ENCODE measurements at regions not wholly inside any gene's neighbourhood (a gene's known extent, or its start where the extent isn't known, plus 50 kb on each side); places are given as distances from the start of the nearest gene placed in this dataset.

DNA sequence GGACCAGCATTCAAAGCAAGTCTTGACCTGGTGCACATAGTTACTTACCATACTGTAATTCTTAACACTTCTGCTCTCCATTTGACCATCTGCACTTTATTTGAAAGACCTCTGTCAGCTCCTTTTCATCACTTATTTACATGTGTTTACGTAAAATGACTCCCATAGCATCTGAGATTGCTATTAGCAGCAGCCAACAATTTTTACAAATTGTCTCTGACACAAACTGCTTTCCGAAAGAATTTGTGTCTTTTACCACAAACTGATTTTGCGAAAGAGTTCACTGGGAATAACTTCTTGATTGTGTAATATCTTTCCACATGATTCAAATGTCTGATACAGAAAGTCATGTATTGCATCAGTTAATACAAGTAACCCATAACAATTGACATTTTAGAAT lies 144.1 kb upstream of the PEX5L start:
- H3K27ac Mint-ChIP-seq: no peak overlapping the region
- no peaks in the 10 kb centered on the region for H3K9me3 Mint-ChIP-seq (ENCODE audit: insufficient read depth)
- intact Hi-C loops (cut with micrococcal nuclease): no loop called here
- ChIA-PET POLR2A (no interaction called here), CTCF (no interaction called here)
- Histone ChIP-seq H3K4me3 (ENCODE audit: control extremely low read depth in 1 of 5, extremely low read depth in 1 of 5, insufficient read depth in 1 of 5, low read depth in 2 of 5, low read length in 4 of 5) (no peak overlapping the region), H3K4me2 (replicated peaks; ENCODE audit: low read depth, low read length, poor library complexity, severe bottlenecking) (no peak overlapping the region), H3K27ac (ENCODE audit: low read length in 2 of 2) (no peak overlapping the region), H3K4me1 (ENCODE audit: control insufficient read depth in 2 of 2, insufficient read depth in 2 of 2, low read length in 2 of 2) (no peaks in the 10 kb centered on the region), H4K20me1 (ENCODE audit: control insufficient read depth, insufficient read depth, low read length, poor library complexity, severe bottlenecking) (no peaks in the 10 kb centered on the region), H3K9ac (ENCODE audit: low read length) (no peak overlapping the region), H3K36me3 (replicated peaks in 1 of 2; ENCODE audit: control extremely low read depth in 1 of 2, control insufficient read depth in 1 of 2, extremely low read depth in 1 of 2, insufficient read depth in 2 of 2, low read length in 1 of 2) (no peaks in the 10 kb centered on the region), H2AFZ (ENCODE audit: insufficient read depth, low read depth, low read length, poor library complexity, severe bottlenecking) (no peak overlapping the region), H3K9me3 (ENCODE audit: control extremely low read depth in 1 of 3, control insufficient read depth in 2 of 3, insufficient read depth in 1 of 3, low read length in 2 of 3) (no peaks in the 10 kb centered on the region), H3K79me2 (ENCODE audit: control insufficient read depth, insufficient read depth, low read length) (no peaks in the 10 kb centered on the region), H3K27me3 (replicated peaks in 1 of 4; ENCODE audit: control extremely low read depth in 1 of 4, control insufficient read depth in 3 of 4, insufficient read depth in 4 of 4, low read length in 3 of 4) (no peaks in the 10 kb centered on the region)
- TF ChIP-seq, protein P1, sequence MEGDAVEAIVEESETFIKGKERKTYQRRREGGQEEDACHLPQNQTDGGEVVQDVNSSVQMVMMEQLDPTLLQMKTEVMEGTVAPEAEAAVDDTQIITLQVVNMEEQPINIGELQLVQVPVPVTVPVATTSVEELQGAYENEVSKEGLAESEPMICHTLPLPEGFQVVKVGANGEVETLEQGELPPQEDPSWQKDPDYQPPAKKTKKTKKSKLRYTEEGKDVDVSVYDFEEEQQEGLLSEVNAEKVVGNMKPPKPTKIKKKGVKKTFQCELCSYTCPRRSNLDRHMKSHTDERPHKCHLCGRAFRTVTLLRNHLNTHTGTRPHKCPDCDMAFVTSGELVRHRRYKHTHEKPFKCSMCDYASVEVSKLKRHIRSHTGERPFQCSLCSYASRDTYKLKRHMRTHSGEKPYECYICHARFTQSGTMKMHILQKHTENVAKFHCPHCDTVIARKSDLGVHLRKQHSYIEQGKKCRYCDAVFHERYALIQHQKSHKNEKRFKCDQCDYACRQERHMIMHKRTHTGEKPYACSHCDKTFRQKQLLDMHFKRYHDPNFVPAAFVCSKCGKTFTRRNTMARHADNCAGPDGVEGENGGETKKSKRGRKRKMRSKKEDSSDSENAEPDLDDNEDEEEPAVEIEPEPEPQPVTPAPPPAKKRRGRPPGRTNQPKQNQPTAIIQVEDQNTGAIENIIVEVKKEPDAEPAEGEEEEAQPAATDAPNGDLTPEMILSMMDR (IDR thresholded peaks at IDR 0.05): no peak
- no peak for TF ChIP-seq EZH2 (IDR thresholded peaks at IDR 0.05; ENCODE audit: borderline replicate concordance, insufficient read depth, low read depth, low read length, poor library complexity, severe bottlenecking)
- DNase-seq (no peak), ATAC-seq (ENCODE audit: low read depth) (no peak)
- H3K4me1 Mint-ChIP-seq: no peaks in the 10 kb centered on the region
- peaks cover 4% of the 10 kb centered on the region for H3K27me3 Mint-ChIP-seq
- H3K4me3 Mint-ChIP-seq: no peak overlapping the region
- WGBS (ENCODE audit: insufficient coverage): no CpG with 5 or more reads among the region's 3 CpGs

- no peak overlapping the region for H2AFZ ChIP-seq (ENCODE audit: insufficient read depth, low read depth, low read length, poor library complexity, severe bottlenecking)
- H3K4me3 Mint-ChIP-seq: no peak overlapping the region
- TF ChIP-seq EZH2 (IDR thresholded peaks at IDR 0.05; ENCODE audit: borderline replicate concordance, insufficient read depth, low read depth, low read length, poor library complexity, severe bottlenecking): no peak
- TF ChIP-seq, protein P1 (IDR thresholded peaks at IDR 0.05): no peak
- H3K27ac Mint-ChIP-seq: no peak overlapping the region
- intact Hi-C loops (cut with micrococcal nuclease): no loop called here
- H3K79me2 ChIP-seq (ENCODE audit: control insufficient read depth, insufficient read depth, low read length): no peaks in the 10 kb centered on the region
- no peaks in the 10 kb centered on the region for H3K9me3 ChIP-seq (ENCODE audit: control extremely low read depth in 1 of 3, control insufficient read depth in 2 of 3, insufficient read depth in 1 of 3, low read length in 2 of 3)
- no peaks in the 10 kb centered on the region for H4K20me1 ChIP-seq (ENCODE audit: control insufficient read depth, insufficient read depth, low read length, poor library complexity, severe bottlenecking)
- DNase-seq (no peak), ATAC-seq (ENCODE audit: low read depth) (no peak)
- ChIA-PET POLR2A (no interaction called here), CTCF (no interaction called here)
- no peaks in the 10 kb centered on the region for H3K36me3 ChIP-seq (replicated peaks in 1 of 2; ENCODE audit: control extremely low read depth in 1 of 2, control insufficient read depth in 1 of 2, extremely low read depth in 1 of 2, insufficient read depth in 2 of 2, low read length in 1 of 2)
- no peak overlapping the region for H3K4me3 ChIP-seq (ENCODE audit: control extremely low read depth in 1 of 5, extremely low read depth in 1 of 5, insufficient read depth in 1 of 5, low read depth in 2 of 5, low read length in 4 of 5)
- no peak overlapping the region for H3K9ac ChIP-seq (ENCODE audit: low read length)
- peaks cover 4% of the 10 kb centered on the region for H3K27me3 Mint-ChIP-seq
- H3K4me1 Mint-ChIP-seq: no peaks in the 10 kb centered on the region
- H3K4me1 ChIP-seq (ENCODE audit: control insufficient read depth in 2 of 2, insufficient read depth in 2 of 2, low read length in 2 of 2): no peaks in the 10 kb centered on the region
- H3K27ac ChIP-seq (ENCODE audit: low read length in 2 of 2): no peak overlapping the region
- H3K4me2 ChIP-seq (replicated peaks; ENCODE audit: low read depth, low read length, poor library complexity, severe bottlenecking): no peak overlapping the region
- H3K27me3 ChIP-seq (replicated peaks in 1 of 4; ENCODE audit: control extremely low read depth in 1 of 4, control insufficient read depth in 3 of 4, insufficient read depth in 4 of 4, low read length in 3 of 4): no peaks in the 10 kb centered on the region
- no peaks in the 10 kb centered on the region for H3K9me3 Mint-ChIP-seq (ENCODE audit: insufficient read depth)
Observed at GRCh38 chr3:180181387-180181786, 144.7 kb upstream of the PEX5L start.
